ENCODE measurements at regions not wholly inside any gene's neighbourhood (a gene's known extent, or its start where the extent isn't known, plus 50 kb on each side); places are given as distances from the start of the nearest gene placed in this dataset.

- CTCF ChIA-PET (ENCODE audit: low intra/inter-chr PET ratio), result no interaction called here
- in situ Hi-C loops (cut with MboI) (no loop called here), intact Hi-C loops (cut with micrococcal nuclease) (no loop called here)
- POLR2A ChIA-PET, result interaction anchor here (0.6 kb wide), 1 partner anchor 49 kb away, joined by 3 read pairs; no protein-coding TSS in a partner anchor
- no peak overlapping the region for H3K27ac ChIP-seq (ENCODE audit: extremely low read depth, low read depth, low read length)
- no peaks in the 10 kb centered on the region for H3K79me2 ChIP-seq (ENCODE audit: control insufficient read depth, insufficient read depth, low read length)
- H3K9me3 ChIP-seq (replicated peaks; ENCODE audit: control insufficient read depth, insufficient read depth, low read depth, low read length), result peaks cover 2% of the 10 kb centered on the region; the same call in 1 of the 2 replicates
- no peak overlapping the region for H3K4me2 ChIP-seq (ENCODE audit: insufficient read depth, low read length)
- no peaks in the 10 kb centered on the region for H3K4me1 ChIP-seq (replicated peaks in 1 of 2; ENCODE audit: control insufficient read depth in 2 of 2, insufficient read depth in 2 of 2, low read length in 2 of 2)
- BruUV-seq (replicated peaks), result no TSS peak
- H3K27me3 ChIP-seq (ENCODE audit: control insufficient read depth in 2 of 2, insufficient read depth in 2 of 2, low read length in 2 of 2), result no peaks in the 10 kb centered on the region
- H3K4me3 ChIP-seq, result no peak overlapping the region
- no peaks in the 10 kb centered on the region for H4K20me1 ChIP-seq (replicated peaks; ENCODE audit: control insufficient read depth, insufficient read depth, low read length)
- ATAC-seq, result no peak
- WGBS (ENCODE audit: insufficient coverage, low coverage, missing lambda C conversion rate), result 5% methylated on average over 3 of the region's 3 CpGs
- TF ChIP-seq TAF7 (tag; IDR thresholded peaks at IDR 0.05) (no peak), TRIM28 (IDR thresholded peaks at IDR 0.05) (0 out of 2 replicates have a peak, but pooled peaks have one; percentile 34)
- H3K9me1 ChIP-seq (ENCODE audit: control insufficient read depth, insufficient read depth, low read length), result no peaks in the 10 kb centered on the region
- no peak overlapping the region for H2AFZ ChIP-seq (ENCODE audit: low read depth, low read length)
- DNase-seq (ENCODE audit: extremely low read depth in 1 of 4, low spot score in 3 of 4), result no peak
- no peaks in the 10 kb centered on the region for H3K36me3 ChIP-seq (ENCODE audit: control insufficient read depth, insufficient read depth, low read length)
- no peak for FAIRE-seq
- no peak overlapping the region for H3K9ac ChIP-seq (ENCODE audit: insufficient read depth in 1 of 2, low read depth in 2 of 2, low read length in 2 of 2)
Observed at GRCh38 chr6:120627612-120628011, 706.7 kb downstream of the TBC1D32 start.

DNA sequence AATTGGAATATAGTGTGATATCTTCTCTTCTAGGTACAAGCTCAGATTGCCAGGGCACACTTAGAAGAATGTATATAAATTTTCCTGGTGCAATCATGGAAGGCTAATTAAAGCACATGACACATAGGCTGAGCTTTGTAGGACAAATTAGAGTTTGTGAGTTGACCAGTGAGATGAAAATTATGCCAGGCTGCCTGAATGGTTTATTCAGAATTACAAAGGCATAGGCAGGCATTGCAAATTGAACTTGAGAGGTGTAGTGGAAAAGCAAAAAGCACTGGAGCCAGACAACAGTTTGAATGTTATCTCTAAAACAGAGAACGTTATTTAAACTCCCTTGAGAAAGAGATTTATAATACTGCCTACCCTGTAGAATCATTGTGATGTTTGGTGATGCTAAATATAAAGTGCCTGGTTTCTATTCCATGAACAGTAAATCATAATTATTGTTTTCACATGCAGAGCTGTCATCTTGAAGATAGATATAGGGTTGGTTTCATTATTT, 712.1 kb downstream of the TBC1D32 start:
- Histone ChIP-seq H3K9me1 (ENCODE audit: control insufficient read depth, insufficient read depth, low read length) (no peaks in the 10 kb centered on the region), H2AFZ (ENCODE audit: low read depth, low read length) (no peak overlapping the region), H3K9ac (ENCODE audit: insufficient read depth in 1 of 2, low read depth in 2 of 2, low read length in 2 of 2) (no peak overlapping the region), H3K79me2 (ENCODE audit: control insufficient read depth, insufficient read depth, low read length) (no peaks in the 10 kb centered on the region), H3K4me1 (replicated peaks in 1 of 2; ENCODE audit: control insufficient read depth in 2 of 2, insufficient read depth in 2 of 2, low read length in 2 of 2) (no peaks in the 10 kb centered on the region), H3K9me3 (replicated peaks; ENCODE audit: control insufficient read depth, insufficient read depth, low read depth, low read length) (peaks cover 2% of the 10 kb centered on the region; the same call in 1 of the 2 replicates), H3K4me3 (no peak overlapping the region), H3K27me3 (ENCODE audit: control insufficient read depth in 2 of 2, insufficient read depth in 2 of 2, low read length in 2 of 2) (no peaks in the 10 kb centered on the region), H3K4me2 (ENCODE audit: insufficient read depth, low read length) (no peak overlapping the region), H3K27ac (ENCODE audit: extremely low read depth, low read depth, low read length) (no peak overlapping the region), H3K36me3 (ENCODE audit: control insufficient read depth, insufficient read depth, low read length) (no peaks in the 10 kb centered on the region), H4K20me1 (replicated peaks; ENCODE audit: control insufficient read depth, insufficient read depth, low read length) (no peaks in the 10 kb centered on the region)
- intact Hi-C loops (cut with micrococcal nuclease) (no loop called here), in situ Hi-C loops (cut with MboI) (no loop called here)
- ChIA-PET CTCF (ENCODE audit: low intra/inter-chr PET ratio) (no interaction called here), POLR2A (no interaction called here)
- BruUV-seq (replicated peaks), result no TSS peak
- no peak for DNase-seq (ENCODE audit: extremely low read depth in 1 of 4, low spot score in 3 of 4)
- no peak for FAIRE-seq
- WGBS (ENCODE audit: insufficient coverage, low coverage, missing lambda C conversion rate), result 0% methylated on average over 1 of the region's 1 CpG
- ATAC-seq, result no peak
- TF ChIP-seq ZNF23 (CRISPR knock-in tag; IDR thresholded peaks at IDR 0.05) (no peak), RNF2 (IDR thresholded peaks at IDR 0.05) (no peak), CBX2 (IDR thresholded peaks at IDR 0.05; ENCODE audit: insufficient read depth, low read length, poor library complexity, severe bottlenecking) (no peak), YY1 (IDR thresholded peaks at IDR 0.05; ENCODE audit: borderline replicate concordance in 1 of 3, control insufficient read depth in 1 of 3, extremely low read depth in 1 of 3, insufficient read depth in 3 of 3, insufficient read length in 1 of 3, insufficient replicate concordance in 2 of 3, low read depth in 1 of 3, low read length in 2 of 3) (no peak), HMGXB4 (CRISPR knock-in tag; IDR thresholded peaks at IDR 0.05) (no peak), SMAD2 (IDR thresholded peaks at IDR 0.05; ENCODE audit: low read depth, low read length) (no peak), CCAR2 (IDR thresholded peaks at IDR 0.05; ENCODE audit: low read depth, low read length) (no peak), TCF3 (CRISPR knock-in tag; IDR thresholded peaks at IDR 0.05) (no peak), MEF2D (tag; conservative IDR thresholded peaks at IDR 0.05; ENCODE audit: low read depth) (no peak), ZNF695 (CRISPR knock-in tag; IDR thresholded peaks at IDR 0.05) (no peak)
- TF ChIP-seq, protein P1, sequence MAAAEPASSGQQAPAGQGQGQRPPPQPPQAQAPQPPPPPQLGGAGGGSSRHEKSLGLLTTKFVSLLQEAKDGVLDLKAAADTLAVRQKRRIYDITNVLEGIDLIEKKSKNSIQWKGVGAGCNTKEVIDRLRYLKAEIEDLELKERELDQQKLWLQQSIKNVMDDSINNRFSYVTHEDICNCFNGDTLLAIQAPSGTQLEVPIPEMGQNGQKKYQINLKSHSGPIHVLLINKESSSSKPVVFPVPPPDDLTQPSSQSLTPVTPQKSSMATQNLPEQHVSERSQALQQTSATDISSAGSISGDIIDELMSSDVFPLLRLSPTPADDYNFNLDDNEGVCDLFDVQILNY (CRISPR knock-in tag; IDR thresholded peaks at IDR 0.05), result no peak
